ENCODE measurements at regions not wholly inside any gene's neighbourhood (a gene's known extent, or its start where the extent isn't known, plus 50 kb on each side); places are given as distances from the start of the nearest gene placed in this dataset.

DNA sequence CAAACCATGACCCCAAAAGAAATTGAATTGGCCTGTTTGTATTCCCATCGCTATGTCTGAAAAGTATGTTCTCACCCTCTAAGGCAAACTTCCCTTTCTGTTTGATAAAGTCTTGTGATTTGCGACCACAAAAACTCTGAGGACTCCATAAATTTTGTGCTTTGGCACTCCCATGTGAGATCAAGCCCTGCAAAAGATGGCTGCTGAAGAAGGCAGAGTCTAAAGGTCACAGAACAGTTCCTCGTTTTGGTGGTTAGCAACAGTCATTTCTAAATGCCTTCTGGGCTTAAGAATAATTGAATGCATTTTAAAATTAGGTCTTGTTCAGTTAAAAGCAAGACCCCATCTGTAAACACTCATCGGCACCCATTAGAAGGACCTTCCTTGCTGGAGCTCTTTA, 441.6 kb downstream of the OMA1 start:
- 72% methylated on average over 4 of the region's 4 CpGs for WGBS (ENCODE audit: low lambda C conversion rate, missing lambda C conversion rate)
- no peak for TF ChIP-seq EZH2phosphoT487 (IDR thresholded peaks at IDR 0.05; ENCODE audit: low read depth, severe bottlenecking, unreplicated experiment)
- TF ChIP-seq EZH2 (IDR thresholded peaks at IDR 0.05; ENCODE audit: borderline replicate concordance): no peak
- TF ChIP-seq, protein P1, sequence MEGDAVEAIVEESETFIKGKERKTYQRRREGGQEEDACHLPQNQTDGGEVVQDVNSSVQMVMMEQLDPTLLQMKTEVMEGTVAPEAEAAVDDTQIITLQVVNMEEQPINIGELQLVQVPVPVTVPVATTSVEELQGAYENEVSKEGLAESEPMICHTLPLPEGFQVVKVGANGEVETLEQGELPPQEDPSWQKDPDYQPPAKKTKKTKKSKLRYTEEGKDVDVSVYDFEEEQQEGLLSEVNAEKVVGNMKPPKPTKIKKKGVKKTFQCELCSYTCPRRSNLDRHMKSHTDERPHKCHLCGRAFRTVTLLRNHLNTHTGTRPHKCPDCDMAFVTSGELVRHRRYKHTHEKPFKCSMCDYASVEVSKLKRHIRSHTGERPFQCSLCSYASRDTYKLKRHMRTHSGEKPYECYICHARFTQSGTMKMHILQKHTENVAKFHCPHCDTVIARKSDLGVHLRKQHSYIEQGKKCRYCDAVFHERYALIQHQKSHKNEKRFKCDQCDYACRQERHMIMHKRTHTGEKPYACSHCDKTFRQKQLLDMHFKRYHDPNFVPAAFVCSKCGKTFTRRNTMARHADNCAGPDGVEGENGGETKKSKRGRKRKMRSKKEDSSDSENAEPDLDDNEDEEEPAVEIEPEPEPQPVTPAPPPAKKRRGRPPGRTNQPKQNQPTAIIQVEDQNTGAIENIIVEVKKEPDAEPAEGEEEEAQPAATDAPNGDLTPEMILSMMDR (IDR thresholded peaks at IDR 0.05; ENCODE audit: poor library complexity): no peak
- no peaks in the 10 kb centered on the region for H3K36me3 ChIP-seq (replicated peaks; ENCODE audit: insufficient read depth, low read depth)

DNA sequence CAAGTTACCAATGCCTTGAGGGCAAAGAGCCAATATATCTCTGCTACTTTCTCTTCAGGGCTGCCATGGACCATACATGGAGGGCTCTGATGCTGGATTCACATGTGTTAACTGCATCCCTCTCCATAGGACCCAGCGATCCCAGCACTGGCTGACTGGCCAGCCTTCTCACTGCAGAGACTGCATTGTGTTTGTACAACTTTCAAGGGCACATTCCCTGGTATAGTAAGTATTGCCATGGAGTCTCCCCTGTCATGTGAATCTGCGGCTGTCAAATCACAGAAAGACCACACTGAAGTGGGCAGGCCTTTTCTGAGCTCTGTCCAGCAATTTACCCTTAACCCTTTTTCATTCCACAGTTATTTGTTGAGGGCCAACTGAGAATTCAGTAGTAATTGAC, 449.8 kb downstream of the OMA1 start:
- no peaks in the 10 kb centered on the region for H3K27me3 ChIP-seq
- TF ChIP-seq, protein P1 (IDR thresholded peaks at IDR 0.05; ENCODE audit: poor library complexity): no peak
- TF ChIP-seq EZH2 (IDR thresholded peaks at IDR 0.05; ENCODE audit: borderline replicate concordance) (no peak), EZH2phosphoT487 (IDR thresholded peaks at IDR 0.05; ENCODE audit: low read depth, severe bottlenecking, unreplicated experiment) (no peak)
- no peak overlapping the region for H3K4me2 ChIP-seq
- 88% methylated on average over 2 of the region's 2 CpGs for WGBS (ENCODE audit: low lambda C conversion rate, missing lambda C conversion rate)
- no peak overlapping the region for H3K4me3 ChIP-seq
- H3K9me2 ChIP-seq (replicated peaks; ENCODE audit: insufficient read depth): no peaks in the 10 kb centered on the region
- H4K20me1 ChIP-seq (ENCODE audit: insufficient read depth, poor library complexity, severe bottlenecking): no peaks in the 10 kb centered on the region
- H3K36me3 ChIP-seq (replicated peaks; ENCODE audit: insufficient read depth, low read depth): no peaks in the 10 kb centered on the region
- no peak for DNase-seq (ENCODE audit: low spot score)
- H3K4me1 ChIP-seq (ENCODE audit: insufficient read depth): no peaks in the 10 kb centered on the region
- H2AFZ ChIP-seq: no peak overlapping the region
- no peaks in the 10 kb centered on the region for H3K79me2 ChIP-seq
- no peak overlapping the region for H3K27ac ChIP-seq
- H3K9me3 ChIP-seq (ENCODE audit: low read depth): no peaks in the 10 kb centered on the region

More for the DNA sequence above, 441.6 kb downstream of the OMA1 start:
- no peaks in the 10 kb centered on the region for H3K9me3 ChIP-seq (ENCODE audit: low read depth)
- no peak overlapping the region for H3K4me2 ChIP-seq
- H4K20me1 ChIP-seq (ENCODE audit: insufficient read depth, poor library complexity, severe bottlenecking): no peaks in the 10 kb centered on the region
- H3K27me3 ChIP-seq: no peaks in the 10 kb centered on the region
- H2AFZ ChIP-seq: no peak overlapping the region
- no peak overlapping the region for H3K27ac ChIP-seq
- H3K4me3 ChIP-seq: no peak overlapping the region
- no peak for DNase-seq (ENCODE audit: low spot score)
- H3K79me2 ChIP-seq: no peaks in the 10 kb centered on the region
- H3K4me1 ChIP-seq (ENCODE audit: insufficient read depth): no peaks in the 10 kb centered on the region
- H3K9me2 ChIP-seq (replicated peaks; ENCODE audit: insufficient read depth): no peaks in the 10 kb centered on the region

DNA sequence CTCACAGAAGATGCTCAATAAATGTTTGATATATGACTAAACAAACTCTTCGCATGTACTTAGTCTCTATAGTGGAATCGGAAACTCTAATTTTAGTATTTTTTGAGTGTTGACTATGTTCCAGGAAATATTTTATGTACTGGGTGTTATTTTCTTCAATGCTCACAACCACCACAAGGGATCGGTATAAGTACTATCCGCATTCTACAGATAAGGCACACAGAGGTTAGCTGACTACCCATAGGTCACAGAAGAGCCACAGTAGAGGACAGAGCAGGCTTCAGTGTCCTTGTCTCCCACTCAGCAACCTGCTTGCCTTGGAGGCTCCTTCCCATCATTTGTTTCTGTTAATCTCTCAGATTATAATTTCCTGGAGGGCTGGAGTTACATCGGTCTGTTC, 451.3 kb downstream of the OMA1 start:
- H3K27ac ChIP-seq: no peak overlapping the region
- H3K4me2 ChIP-seq: no peak overlapping the region
- H3K9me2 ChIP-seq (replicated peaks; ENCODE audit: insufficient read depth): no peaks in the 10 kb centered on the region
- no peak overlapping the region for H2AFZ ChIP-seq
- H3K27me3 ChIP-seq: no peaks in the 10 kb centered on the region
- H4K20me1 ChIP-seq (ENCODE audit: insufficient read depth, poor library complexity, severe bottlenecking): no peaks in the 10 kb centered on the region
- H3K4me3 ChIP-seq: no peak overlapping the region
- no peaks in the 10 kb centered on the region for H3K36me3 ChIP-seq (replicated peaks; ENCODE audit: insufficient read depth, low read depth)
- TF ChIP-seq, protein P1 (IDR thresholded peaks at IDR 0.05; ENCODE audit: poor library complexity): no peak
- TF ChIP-seq EZH2phosphoT487 (IDR thresholded peaks at IDR 0.05; ENCODE audit: low read depth, severe bottlenecking, unreplicated experiment): no peak
- no peak for TF ChIP-seq EZH2 (IDR thresholded peaks at IDR 0.05; ENCODE audit: borderline replicate concordance)
- no peaks in the 10 kb centered on the region for H3K9me3 ChIP-seq (ENCODE audit: low read depth)
- H3K79me2 ChIP-seq: no peaks in the 10 kb centered on the region
- no peak for DNase-seq (ENCODE audit: low spot score)
- 93% methylated on average over 5 of the region's 5 CpGs for WGBS (ENCODE audit: low lambda C conversion rate, missing lambda C conversion rate)
- H3K4me1 ChIP-seq (ENCODE audit: insufficient read depth): no peaks in the 10 kb centered on the region

DNA sequence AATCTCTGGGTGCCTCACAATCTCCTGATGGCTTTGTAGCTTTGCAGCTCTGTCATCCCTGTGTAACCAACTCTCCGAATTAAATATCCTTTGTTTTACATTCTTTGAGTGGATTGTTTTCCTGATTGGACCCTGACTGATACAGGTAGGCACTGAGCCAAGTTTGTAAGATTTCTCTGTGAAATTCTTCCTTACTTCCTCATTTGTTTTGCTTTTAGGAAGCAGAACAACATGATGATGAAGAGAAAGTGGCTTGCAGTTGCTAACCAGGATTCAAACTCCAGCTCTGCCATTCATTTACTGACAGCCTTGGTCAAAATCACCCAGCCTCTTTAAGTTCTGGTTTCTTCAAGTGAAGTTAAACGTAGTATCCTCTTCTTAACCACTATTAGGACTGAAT, 452.3 kb downstream of the OMA1 start:
- TF ChIP-seq, protein P1 (IDR thresholded peaks at IDR 0.05; ENCODE audit: poor library complexity): no peak
- TF ChIP-seq EZH2 (IDR thresholded peaks at IDR 0.05; ENCODE audit: borderline replicate concordance): no peak
- TF ChIP-seq EZH2phosphoT487 (IDR thresholded peaks at IDR 0.05; ENCODE audit: low read depth, severe bottlenecking, unreplicated experiment): no peak

More for the DNA sequence above, 452.3 kb downstream of the OMA1 start:
- H2AFZ ChIP-seq: no peak overlapping the region
- no peaks in the 10 kb centered on the region for H3K4me1 ChIP-seq (ENCODE audit: insufficient read depth)
- no peaks in the 10 kb centered on the region for H3K27me3 ChIP-seq
- no peaks in the 10 kb centered on the region for H3K79me2 ChIP-seq
- H3K27ac ChIP-seq: no peak overlapping the region
- H3K4me3 ChIP-seq: no peak overlapping the region
- no peak overlapping the region for H3K4me2 ChIP-seq
- no peaks in the 10 kb centered on the region for H3K36me3 ChIP-seq (replicated peaks; ENCODE audit: insufficient read depth, low read depth)
- H3K9me2 ChIP-seq (replicated peaks; ENCODE audit: insufficient read depth): no peaks in the 10 kb centered on the region
- no peaks in the 10 kb centered on the region for H4K20me1 ChIP-seq (ENCODE audit: insufficient read depth, poor library complexity, severe bottlenecking)
- no peaks in the 10 kb centered on the region for H3K9me3 ChIP-seq (ENCODE audit: low read depth)
- DNase-seq (ENCODE audit: low spot score): no peak
- 78% methylated on average over 2 of the region's 2 CpGs for WGBS (ENCODE audit: low lambda C conversion rate, missing lambda C conversion rate)
